ENCODE measurements at regions not wholly inside any gene's neighbourhood (a gene's known extent, or its start where the extent isn't known, plus 50 kb on each side); places are given as distances from the start of the nearest gene placed in this dataset.

- no peak for TF ChIP-seq CTCF (IDR thresholded peaks at IDR 0.05; ENCODE audit: low read length)
- TF ChIP-seq EZH2 (optimal IDR thresholded peaks at IDR 0.05; ENCODE audit: low read depth, low read length) = no peak
These were observed 63.4 kb upstream of the LINGO1 start for GRCh38 chr15:77695961-77696582.

Measured in MM.1S (cell line).